WTC11 (cell line): ENCODE measurements at regions not wholly inside any gene's neighbourhood (a gene's known extent, or its start where the extent isn't known, plus 50 kb on each side); places are given as distances from the start of the nearest gene placed in this dataset.

Source experiments
- ATAC-seq: fragments of 200-7000 bp; cut with Tn5 transposase; 2 replicates; pipeline ENCODE4 v1.10.0; 2021; ENCODE audit warnings: mild to moderate bottlenecking, moderate library complexity
- CTCF ChIA-PET: fragments of 300-600 bp; sonication (Branson Sonifier 250); formaldehyde crosslinking; loops from one replicate; lab custom pipeline; 2021; ENCODE audit warnings: antibody characterized with exemption; lab: Charles Lee
- POLR2A ChIA-PET: fragments of 350-600 bp; sonication (Branson Sonifier 250); formaldehyde crosslinking; loops from one replicate; lab custom pipeline; 2021; ENCODE audit warnings: antibody characterized with exemption; lab: Charles Lee
- DNase-seq: peaks from one replicate; pipeline ENCODE4 v3.0.0; 2021; ENCODE audit warnings: low spot score
- H3K27ac Mint-ChIP-seq: 2 replicates; pipeline ENCODE4 v1.8.0; 2021; ENCODE audit warnings: mixed read lengths
- H3K27me3 Mint-ChIP-seq: 2 replicates; pipeline ENCODE4 v1.8.0; 2021; ENCODE audit warnings: low read depth, mild to moderate bottlenecking, moderate library complexity, mixed read lengths
- H3K36me3 Mint-ChIP-seq: 2 replicates; pipeline ENCODE4 v1.8.0; 2021; ENCODE audit warnings: mixed read lengths
- H3K4me1 Mint-ChIP-seq: 2 replicates; pipeline ENCODE4 v1.8.0; 2022; ENCODE audit warnings: mixed read lengths
- H3K4me3 Mint-ChIP-seq: 2 replicates; pipeline ENCODE4 v1.8.0; 2021; ENCODE audit warnings: mild to moderate bottlenecking, moderate library complexity, mixed read lengths
- H3K9me3 Mint-ChIP-seq: 2 replicates; pipeline ENCODE4 v1.8.0; 2021; ENCODE audit warnings: mixed read lengths
- CREM ChIP-seq: sonication (generic); formaldehyde crosslinking; IDR thresholded peaks from 2 replicates; pipeline ENCODE4 v1.8.1; 2022; ENCODE audit warnings: mild to moderate bottlenecking, missing genetic modification reagents, moderate library complexity
- HMGA2 ChIP-seq: fragments of 250-450 bp; sonication (Bioruptor Pico); IDR thresholded peaks from 2 replicates; pipeline ENCODE4 v1.4.0; 2021; ENCODE audit warnings: mild to moderate bottlenecking, moderate library complexity
- HMGXB4 ChIP-seq: sonication (generic); formaldehyde crosslinking; IDR thresholded peaks from 2 replicates; pipeline ENCODE4 v1.8.1; 2023; ENCODE audit warnings: mild to moderate bottlenecking, moderate library complexity, missing genetic modification reagents
- MLX ChIP-seq: sonication (generic); formaldehyde crosslinking; IDR thresholded peaks from 2 replicates; pipeline ENCODE4 v1.8.1; 2023; ENCODE audit warnings: mild to moderate bottlenecking, missing genetic modification reagents, moderate library complexity
- NR2C2 ChIP-seq: sonication (generic); formaldehyde crosslinking; IDR thresholded peaks from 2 replicates; pipeline ENCODE4 v1.8.0; 2022; ENCODE audit warnings: mild to moderate bottlenecking, missing genetic modification reagents
- TP53 ChIP-seq: sonication (generic); formaldehyde crosslinking; IDR thresholded peaks from 2 replicates; pipeline ENCODE4 v1.8.1; 2023; ENCODE audit warnings: mild to moderate bottlenecking, missing genetic modification reagents
- ZNF423 ChIP-seq: fragments of 250-450 bp; sonication (Bioruptor Pico); IDR thresholded peaks from 2 replicates; pipeline ENCODE4 v2.1.2; 2022; ENCODE audit warnings: mild to moderate bottlenecking, moderate library complexity
- TF ChIP-seq, protein P1 (sequence below): sonication (generic); formaldehyde crosslinking; conservative IDR thresholded peaks from 2 replicates; pipeline ENCODE4 v1.8.1; 2023; ENCODE audit warnings: mild to moderate bottlenecking, low read depth, missing genetic modification reagents, moderate library complexity
- TF ChIP-seq, protein P2 (sequence below): sonication (generic); formaldehyde crosslinking; IDR thresholded peaks from 2 replicates; pipeline ENCODE4 v1.8.1; 2023; ENCODE audit warnings: mild to moderate bottlenecking, missing genetic modification reagents, borderline replicate concordance

DNA sequence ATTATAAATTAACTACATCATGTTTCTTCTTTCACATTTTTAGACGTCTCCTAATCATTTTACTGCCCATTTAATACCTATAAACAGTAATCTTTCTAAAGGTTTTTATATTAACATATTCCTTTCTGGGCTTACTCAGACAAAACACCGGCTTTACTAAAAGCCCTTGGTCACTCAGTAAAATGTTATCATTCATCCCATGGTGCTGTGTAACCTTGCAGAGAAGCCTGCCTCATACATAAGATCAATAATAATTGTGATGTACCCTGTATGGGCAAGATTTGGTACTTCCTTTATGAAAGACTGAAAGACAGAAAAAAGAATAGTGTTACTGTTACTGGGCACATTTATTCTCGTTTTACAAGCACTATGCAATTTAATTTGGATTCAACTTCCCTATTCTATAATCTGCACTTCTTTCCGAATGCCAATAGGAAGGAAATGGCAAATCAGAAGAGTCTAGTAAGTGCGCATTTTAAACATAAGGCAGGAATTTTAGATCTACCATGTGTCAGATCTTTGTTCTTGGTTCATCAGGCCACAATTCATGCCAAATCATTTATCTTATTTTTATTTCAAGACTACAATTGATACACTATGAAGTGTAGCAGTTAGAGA is 522.2 kb downstream of the CSNK1G3 start:
- ATAC-seq (no peak), DNase-seq (no peak)
- Mint-ChIP-seq H3K27ac (peak overlapping the region; percentile 44; the same call in 1 of the 2 replicates), H3K9me3 (no peaks in the 10 kb centered on the region), H3K4me3 (no peak overlapping the region), H3K4me1 (peaks cover 19% of the 10 kb centered on the region), H3K27me3 (no peaks in the 10 kb centered on the region), H3K36me3 (no peaks in the 10 kb centered on the region)
- POLR2A ChIA-PET = no interaction called here
- CTCF ChIA-PET = no interaction called here
- TF ChIP-seq MLX (no peak), CREM (CRISPR knock-in tag) (no peak), HMGA2 (no peak), HMGXB4 (CRISPR knock-in tag) (no peak), TP53 (CRISPR knock-in tag) (no peak)

GRCh38 chr5:124030043-124030491 is 518.1 kb downstream of the CSNK1G3 start:
- DNase-seq (no peak), ATAC-seq (no peak)
- H3K9me3 Mint-ChIP-seq = peaks cover 9% of the 10 kb centered on the region
- H3K27ac Mint-ChIP-seq = no peak overlapping the region
- CTCF ChIA-PET = no interaction called here
- no peak overlapping the region for H3K4me3 Mint-ChIP-seq
- POLR2A ChIA-PET = interaction anchor here (0.6 kb wide), 1 partner anchor 577 kb away, joined by 4 read pairs; no protein-coding TSS in a partner anchor
- H3K4me1 Mint-ChIP-seq = peaks cover 21% of the 10 kb centered on the region
- TF ChIP-seq, protein P1, sequence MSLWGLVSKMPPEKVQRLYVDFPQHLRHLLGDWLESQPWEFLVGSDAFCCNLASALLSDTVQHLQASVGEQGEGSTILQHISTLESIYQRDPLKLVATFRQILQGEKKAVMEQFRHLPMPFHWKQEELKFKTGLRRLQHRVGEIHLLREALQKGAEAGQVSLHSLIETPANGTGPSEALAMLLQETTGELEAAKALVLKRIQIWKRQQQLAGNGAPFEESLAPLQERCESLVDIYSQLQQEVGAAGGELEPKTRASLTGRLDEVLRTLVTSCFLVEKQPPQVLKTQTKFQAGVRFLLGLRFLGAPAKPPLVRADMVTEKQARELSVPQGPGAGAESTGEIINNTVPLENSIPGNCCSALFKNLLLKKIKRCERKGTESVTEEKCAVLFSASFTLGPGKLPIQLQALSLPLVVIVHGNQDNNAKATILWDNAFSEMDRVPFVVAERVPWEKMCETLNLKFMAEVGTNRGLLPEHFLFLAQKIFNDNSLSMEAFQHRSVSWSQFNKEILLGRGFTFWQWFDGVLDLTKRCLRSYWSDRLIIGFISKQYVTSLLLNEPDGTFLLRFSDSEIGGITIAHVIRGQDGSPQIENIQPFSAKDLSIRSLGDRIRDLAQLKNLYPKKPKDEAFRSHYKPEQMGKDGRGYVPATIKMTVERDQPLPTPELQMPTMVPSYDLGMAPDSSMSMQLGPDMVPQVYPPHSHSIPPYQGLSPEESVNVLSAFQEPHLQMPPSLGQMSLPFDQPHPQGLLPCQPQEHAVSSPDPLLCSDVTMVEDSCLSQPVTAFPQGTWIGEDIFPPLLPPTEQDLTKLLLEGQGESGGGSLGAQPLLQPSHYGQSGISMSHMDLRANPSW (CRISPR knock-in tag) = no peak
- TF ChIP-seq NR2C2 (no peak), HMGA2 (no peak)
- TF ChIP-seq, protein P2, sequence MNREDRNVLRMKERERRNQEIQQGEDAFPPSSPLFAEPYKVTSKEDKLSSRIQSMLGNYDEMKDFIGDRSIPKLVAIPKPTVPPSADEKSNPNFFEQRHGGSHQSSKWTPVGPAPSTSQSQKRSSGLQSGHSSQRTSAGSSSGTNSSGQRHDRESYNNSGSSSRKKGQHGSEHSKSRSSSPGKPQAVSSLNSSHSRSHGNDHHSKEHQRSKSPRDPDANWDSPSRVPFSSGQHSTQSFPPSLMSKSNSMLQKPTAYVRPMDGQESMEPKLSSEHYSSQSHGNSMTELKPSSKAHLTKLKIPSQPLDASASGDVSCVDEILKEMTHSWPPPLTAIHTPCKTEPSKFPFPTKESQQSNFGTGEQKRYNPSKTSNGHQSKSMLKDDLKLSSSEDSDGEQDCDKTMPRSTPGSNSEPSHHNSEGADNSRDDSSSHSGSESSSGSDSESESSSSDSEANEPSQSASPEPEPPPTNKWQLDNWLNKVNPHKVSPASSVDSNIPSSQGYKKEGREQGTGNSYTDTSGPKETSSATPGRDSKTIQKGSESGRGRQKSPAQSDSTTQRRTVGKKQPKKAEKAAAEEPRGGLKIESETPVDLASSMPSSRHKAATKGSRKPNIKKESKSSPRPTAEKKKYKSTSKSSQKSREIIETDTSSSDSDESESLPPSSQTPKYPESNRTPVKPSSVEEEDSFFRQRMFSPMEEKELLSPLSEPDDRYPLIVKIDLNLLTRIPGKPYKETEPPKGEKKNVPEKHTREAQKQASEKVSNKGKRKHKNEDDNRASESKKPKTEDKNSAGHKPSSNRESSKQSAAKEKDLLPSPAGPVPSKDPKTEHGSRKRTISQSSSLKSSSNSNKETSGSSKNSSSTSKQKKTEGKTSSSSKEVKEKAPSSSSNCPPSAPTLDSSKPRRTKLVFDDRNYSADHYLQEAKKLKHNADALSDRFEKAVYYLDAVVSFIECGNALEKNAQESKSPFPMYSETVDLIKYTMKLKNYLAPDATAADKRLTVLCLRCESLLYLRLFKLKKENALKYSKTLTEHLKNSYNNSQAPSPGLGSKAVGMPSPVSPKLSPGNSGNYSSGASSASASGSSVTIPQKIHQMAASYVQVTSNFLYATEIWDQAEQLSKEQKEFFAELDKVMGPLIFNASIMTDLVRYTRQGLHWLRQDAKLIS (CRISPR knock-in tag) = no peak
- H3K27me3 Mint-ChIP-seq = no peaks in the 10 kb centered on the region
- no peaks in the 10 kb centered on the region for H3K36me3 Mint-ChIP-seq

GRCh38 chr5:124027441-124027840 is 515.5 kb downstream of the CSNK1G3 start:
- H3K9me3 Mint-ChIP-seq = peaks cover 9% of the 10 kb centered on the region
- H3K4me3 Mint-ChIP-seq = no peak overlapping the region
- no peaks in the 10 kb centered on the region for H3K27me3 Mint-ChIP-seq
- DNase-seq = no peak
- H3K4me1 Mint-ChIP-seq = peaks cover 22% of the 10 kb centered on the region
- no peak for ATAC-seq
- ChIA-PET CTCF (no interaction called here), POLR2A (no interaction called here)
- TF ChIP-seq ZNF423 = no peak
- no peaks in the 10 kb centered on the region for H3K36me3 Mint-ChIP-seq
- no peak overlapping the region for H3K27ac Mint-ChIP-seq
